ENCODE measurements at regions not wholly inside any gene's neighbourhood (a gene's known extent, or its start where the extent isn't known, plus 50 kb on each side); places are given as distances from the start of the nearest gene placed in this dataset.

- Histone ChIP-seq H3K4me2 (ENCODE audit: low read length) (no peak overlapping the region), H3K27me3 (ENCODE audit: insufficient read depth, low read length) (peaks cover 67% of the 10 kb centered on the region), H3K27ac (ENCODE audit: low read depth, low read length) (no peak overlapping the region), H2AFZ (ENCODE audit: low read depth, low read length, poor library complexity, severe bottlenecking) (no peak overlapping the region), H3K79me2 (ENCODE audit: insufficient read depth, low read length) (no peaks in the 10 kb centered on the region), H3K9me2 (ENCODE audit: insufficient read depth) (no peaks in the 10 kb centered on the region), H3K4me3 (replicated peaks in 1 of 2; ENCODE audit: low read depth in 1 of 2, low read length in 2 of 2) (no peak overlapping the region), H3K9me3 (ENCODE audit: control insufficient read depth in 1 of 2, insufficient read depth in 1 of 2, low read depth in 1 of 2, low read length in 2 of 2) (no peaks in the 10 kb centered on the region), H4K20me1 (ENCODE audit: insufficient read depth) (no peaks in the 10 kb centered on the region), H3K9ac (ENCODE audit: low read length) (no peak overlapping the region), H3K36me3 (ENCODE audit: control insufficient read depth in 1 of 2, insufficient read depth in 2 of 2, low read length in 2 of 2) (no peaks in the 10 kb centered on the region), H3K4me1 (ENCODE audit: control insufficient read depth in 1 of 2, insufficient read depth in 2 of 2, low read length in 2 of 2) (peaks cover 0 to 2% of the 10 kb centered on the region in 2 experiments; a peak in 2 of 4 replicates)
- ChIA-PET RAD21 (ENCODE audit: low non-redundant PET in 1 of 2, low total read pairs in 2 of 2, uncharacterized antibody in 2 of 2, unreplicated experiment in 2 of 2) (no interaction called here), POLR2A (no interaction called here), CTCF (no interaction called here)
- BruUV-seq (replicated peaks) = no TSS peak
- ATAC-seq (no peak), DNase-seq (ENCODE audit: low read depth, low spot score) (no peak)
- TF ChIP-seq SP1 (IDR thresholded peaks at IDR 0.05; ENCODE audit: low read depth) (no peak), POLR2A (IDR thresholded peaks at IDR 0.05; ENCODE audit: borderline replicate concordance, extremely low read depth, insufficient read depth, insufficient read length) (no peak)
- intact Hi-C loops (cut with micrococcal nuclease) = no loop called here
Measured at GRCh38 chr1:29437946-29438345, 201.6 kb downstream of the PTPRU start.

- TF ChIP-seq ATF3 (IDR thresholded peaks at IDR 0.05) (no peak), YY1 (IDR thresholded peaks at IDR 0.05; ENCODE audit: extremely low read depth, insufficient replicate concordance, low read depth, low read length) (no peak)
- Histone ChIP-seq H3K9me3 (ENCODE audit: control insufficient read depth in 1 of 2, insufficient read depth in 1 of 2, low read depth in 1 of 2, low read length in 2 of 2) (no peaks in the 10 kb centered on the region), H3K9ac (ENCODE audit: low read length) (no peak overlapping the region), H3K27me3 (ENCODE audit: insufficient read depth, low read length) (peaks cover 52% of the 10 kb centered on the region), H3K4me3 (replicated peaks in 1 of 2; ENCODE audit: low read depth in 1 of 2, low read length in 2 of 2) (no peak overlapping the region), H3K27ac (ENCODE audit: low read depth, low read length) (no peak overlapping the region), H4K20me1 (ENCODE audit: insufficient read depth) (no peaks in the 10 kb centered on the region), H3K4me2 (ENCODE audit: low read length) (no peak overlapping the region), H3K79me2 (ENCODE audit: insufficient read depth, low read length) (no peaks in the 10 kb centered on the region), H3K9me2 (ENCODE audit: insufficient read depth) (no peaks in the 10 kb centered on the region), H3K36me3 (ENCODE audit: control insufficient read depth in 1 of 2, insufficient read depth in 2 of 2, low read length in 2 of 2) (no peaks in the 10 kb centered on the region), H3K4me1 (ENCODE audit: control insufficient read depth in 1 of 2, insufficient read depth in 2 of 2, low read length in 2 of 2) (no peaks in the 10 kb centered on the region), H2AFZ (ENCODE audit: low read depth, low read length, poor library complexity, severe bottlenecking) (no peak overlapping the region)
- ChIA-PET CTCF (no interaction called here), POLR2A (no interaction called here), RAD21 (ENCODE audit: low non-redundant PET in 1 of 2, low total read pairs in 2 of 2, uncharacterized antibody in 2 of 2, unreplicated experiment in 2 of 2) (no interaction called here)
- BruUV-seq (replicated peaks) = no TSS peak
- no peak for DNase-seq (ENCODE audit: low read depth, low spot score)
- intact Hi-C loops (cut with micrococcal nuclease) = no loop called here
- ATAC-seq = no peak
Measured at GRCh38 chr1:29436181-29436785, 200.0 kb downstream of the PTPRU start.

All from HCT116 (cell line).